GM21717 (cell line): ENCODE measurements at regions not wholly inside any gene's neighbourhood (a gene's known extent, or its start where the extent isn't known, plus 50 kb on each side); places are given as distances from the start of the nearest gene placed in this dataset.
"Not testable (repeated sequence)": the region's sequence is repeated elsewhere in the genome, so short reads cannot be mapped to it uniquely, and the experiment has no call there.

Experiments
- ATAC-seq: cut with Tn5 transposase; IDR thresholded peaks from one replicate; pipeline ENCODE4 v1.9.1; 2021; ENCODE audit warnings: mild to moderate bottlenecking, moderate library complexity; ENCODE audit not compliant: unreplicated experiment

GRCh38 chr10:57049096-57049495 lies 688.0 kb upstream of the ZWINT start:
- ATAC-seq: no peak

GRCh38 chr10:57038531-57038930 lies 677.5 kb upstream of the ZWINT start:
- no peak for ATAC-seq

DNA sequence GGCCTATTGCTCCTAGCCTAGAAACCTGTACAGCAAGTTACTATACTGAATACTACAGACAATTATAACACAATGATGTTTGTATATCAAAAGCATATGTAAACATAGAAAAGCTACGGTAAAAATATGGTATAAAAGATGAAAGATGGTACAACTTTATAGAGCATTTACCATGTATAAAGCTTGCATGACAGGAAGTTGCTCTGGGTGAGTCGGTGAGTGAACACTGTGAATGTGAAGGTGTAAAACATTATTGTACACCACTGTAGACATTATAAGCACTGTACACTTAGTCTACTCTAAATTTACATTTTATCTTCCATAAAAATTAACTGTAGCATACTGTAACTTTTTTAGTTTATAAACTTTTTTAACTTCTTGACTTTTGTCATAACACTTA lies 674.3 kb upstream of the ZWINT start:
- ATAC-seq: no peak

DNA sequence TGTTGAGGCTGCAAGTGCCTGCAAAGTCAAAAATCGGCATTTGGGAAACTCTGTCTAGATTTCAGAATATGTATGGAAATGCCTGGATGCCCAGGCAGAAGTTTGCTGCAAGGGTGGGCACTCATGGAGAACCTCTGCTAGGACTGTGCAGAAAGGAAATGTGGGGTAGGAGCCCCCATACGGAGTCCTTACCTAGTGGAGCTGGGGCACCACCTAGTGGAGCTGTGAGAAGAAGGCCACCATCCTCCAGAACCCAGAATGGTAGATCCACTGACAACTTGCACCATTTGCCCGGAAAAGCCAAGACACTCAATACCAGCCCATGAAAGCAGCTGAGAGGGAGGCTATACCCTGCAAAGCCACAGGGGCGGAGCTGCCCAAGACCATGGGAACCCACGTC lies 671.2 kb upstream of the ZWINT start:
- ATAC-seq: not testable (repeated sequence)

DNA sequence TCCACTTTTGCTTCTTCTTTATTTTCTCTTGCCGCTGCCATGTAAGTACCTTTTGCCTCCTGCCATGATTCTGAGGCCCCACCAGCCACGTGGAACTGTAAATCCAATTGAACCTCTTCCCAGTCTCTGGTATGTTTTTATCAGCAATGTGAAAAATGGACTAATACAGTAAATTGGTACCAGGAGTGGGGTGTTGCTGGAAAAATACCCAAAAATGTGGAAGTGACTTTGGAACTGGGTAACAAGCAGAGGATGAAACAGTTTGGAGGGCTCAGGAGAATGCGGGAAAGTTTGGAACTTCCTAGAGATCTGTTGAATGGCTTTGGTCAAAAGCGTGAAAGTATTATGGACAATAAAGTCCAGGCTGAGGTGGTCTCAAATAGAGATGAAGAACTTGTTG lies 670.3 kb upstream of the ZWINT start:
- ATAC-seq: no peak

- ATAC-seq: no peak
These were observed 665.2 kb upstream of the ZWINT start for GRCh38 chr10:57026307-57026706.

DNA sequence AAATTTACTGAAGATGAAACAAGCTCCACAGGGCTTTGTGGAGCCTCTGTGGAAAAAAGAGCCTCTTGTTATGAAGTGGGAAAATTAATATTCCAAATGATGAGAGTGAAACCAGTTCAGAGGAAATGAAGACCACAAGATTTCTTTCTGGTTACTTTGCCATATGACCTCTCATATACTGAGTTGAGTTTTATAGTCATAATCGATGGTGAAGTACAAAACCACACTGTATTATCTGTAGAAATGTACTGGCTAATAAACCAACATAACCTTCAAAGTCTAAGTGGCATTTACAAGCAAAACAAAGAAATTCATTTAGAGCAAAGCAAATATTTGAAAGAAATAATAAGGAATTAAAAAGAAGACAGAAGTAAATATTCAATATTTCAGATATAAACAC lies 662.6 kb upstream of the ZWINT start:
- no peak for ATAC-seq

DNA sequence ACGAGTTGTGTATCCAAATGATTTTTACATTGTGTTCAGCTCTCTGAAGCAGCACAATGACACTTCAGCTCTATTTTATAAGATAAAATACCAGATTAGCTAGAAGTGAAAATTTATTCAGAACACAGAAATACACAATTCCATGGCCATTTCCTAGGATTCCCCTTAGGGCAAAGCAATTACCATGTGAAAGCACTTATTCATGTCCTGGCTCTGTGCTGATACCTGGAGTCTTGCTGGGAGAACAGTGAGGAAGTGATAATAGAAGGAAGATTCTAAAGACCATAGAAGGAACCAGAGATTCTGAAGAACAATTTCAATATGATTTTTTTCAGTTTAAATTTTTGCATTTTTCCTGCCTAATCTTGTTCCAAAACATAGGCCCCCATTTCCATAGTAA lies 657.4 kb upstream of the ZWINT start:
- no peak for ATAC-seq

GRCh38 chr10:57017356-57018037 lies 656.4 kb upstream of the ZWINT start:
- ATAC-seq: no peak

DNA sequence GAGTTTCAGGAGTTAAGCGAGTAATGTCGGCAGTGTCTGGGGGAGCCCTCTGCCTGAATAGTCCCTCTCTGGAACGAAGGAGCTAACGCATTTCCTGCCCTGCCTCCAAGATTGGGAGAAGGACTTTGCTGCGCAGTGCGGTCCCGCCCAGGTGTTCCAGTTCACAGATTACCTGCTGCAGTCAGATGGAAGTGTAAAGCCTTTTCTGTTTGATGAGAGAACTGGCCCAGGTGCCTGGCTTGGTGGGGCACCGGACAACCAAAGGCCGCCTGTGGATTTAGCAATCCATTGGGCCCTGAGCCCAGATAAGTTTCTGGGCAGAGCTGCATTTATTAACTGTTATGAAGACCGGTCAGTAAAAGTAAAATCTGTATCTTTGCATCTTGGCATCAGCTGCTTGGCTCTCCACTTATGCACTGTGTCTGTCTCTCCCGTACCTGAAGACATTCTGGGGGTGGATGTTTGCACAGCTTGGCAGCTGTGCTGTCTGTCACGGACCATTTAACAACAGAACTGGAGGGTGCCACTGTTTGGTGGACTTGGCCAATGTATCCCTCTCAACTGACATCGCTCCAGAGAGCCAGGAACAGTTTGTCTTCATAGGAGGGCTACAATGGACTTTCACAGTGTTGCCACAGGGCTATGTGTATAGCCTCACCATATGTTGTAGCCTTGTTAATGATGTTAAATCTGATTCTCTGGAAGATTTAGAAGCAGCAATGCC lies 654.7 kb upstream of the ZWINT start:
- ATAC-seq: no peak

GRCh38 chr10:57015187-57015586 lies 654.1 kb upstream of the ZWINT start:
- ATAC-seq: no peak

- ATAC-seq: no peak
These were observed 653.7 kb upstream of the ZWINT start for GRCh38 chr10:57014758-57015157.

- ATAC-seq: no peak
These were observed 647.1 kb upstream of the ZWINT start for GRCh38 chr10:57008189-57008588.

DNA sequence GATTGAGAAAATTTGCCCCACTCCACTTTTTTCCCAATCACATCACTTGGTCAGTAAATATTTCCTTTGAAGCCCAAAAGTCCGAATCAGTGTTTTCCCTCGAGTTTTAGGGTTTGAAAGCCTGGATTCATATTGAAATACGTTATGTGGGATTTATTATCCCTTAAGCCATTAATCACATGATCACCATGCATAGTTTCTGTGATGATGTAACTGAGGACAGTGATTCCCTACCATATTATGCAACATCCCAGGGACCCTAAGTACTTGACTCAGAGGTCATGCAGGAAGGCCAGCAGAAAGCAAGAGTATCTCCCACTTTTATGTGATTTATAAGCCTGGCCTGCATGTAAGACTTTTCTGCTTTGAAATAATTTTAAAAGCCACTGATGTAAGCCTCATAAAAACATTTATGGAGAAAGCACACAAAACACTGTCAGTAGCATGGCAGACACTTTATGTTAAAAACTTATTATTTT lies 630.6 kb upstream of the ZWINT start:
- ATAC-seq: no peak

DNA sequence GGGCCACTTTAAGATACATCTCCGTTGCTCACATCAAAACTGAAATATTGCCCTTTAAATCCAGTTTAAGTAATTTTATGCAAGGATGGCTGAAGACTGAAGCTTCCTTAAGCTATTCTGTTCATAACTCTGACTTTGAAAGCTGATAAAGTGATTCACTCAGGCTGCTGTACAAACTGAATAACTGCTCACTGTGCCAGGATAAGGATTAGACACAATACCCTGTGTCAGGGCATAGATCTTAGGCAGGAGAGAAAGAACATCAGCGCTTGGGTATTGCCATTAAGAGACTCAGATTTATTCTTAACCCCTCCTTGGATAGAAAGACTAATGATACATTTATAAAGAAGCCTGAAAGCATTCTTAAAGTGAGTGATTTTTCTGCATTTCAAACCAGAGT lies 614.5 kb upstream of the ZWINT start:
- no peak for ATAC-seq

DNA sequence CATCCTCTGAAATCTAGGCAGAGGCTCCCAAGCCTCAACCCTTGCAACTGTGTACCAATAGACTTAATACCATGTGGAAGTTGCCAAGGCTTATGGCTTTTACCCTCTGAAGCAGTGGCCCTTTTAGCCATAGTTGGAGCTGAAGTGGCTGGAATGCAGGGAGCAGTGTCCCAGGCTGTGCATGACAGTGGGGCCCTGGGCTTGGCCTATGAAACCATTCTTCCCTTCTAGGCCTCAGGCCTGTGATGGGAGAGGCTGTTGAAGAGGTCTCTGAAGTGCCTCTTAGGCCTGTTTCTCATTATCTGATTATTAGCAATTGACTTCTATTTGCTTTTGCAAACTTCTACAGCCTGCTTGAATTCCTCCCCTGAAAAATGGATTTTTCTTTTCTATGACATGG lies 612.7 kb upstream of the ZWINT start:
- ATAC-seq: no peak

DNA sequence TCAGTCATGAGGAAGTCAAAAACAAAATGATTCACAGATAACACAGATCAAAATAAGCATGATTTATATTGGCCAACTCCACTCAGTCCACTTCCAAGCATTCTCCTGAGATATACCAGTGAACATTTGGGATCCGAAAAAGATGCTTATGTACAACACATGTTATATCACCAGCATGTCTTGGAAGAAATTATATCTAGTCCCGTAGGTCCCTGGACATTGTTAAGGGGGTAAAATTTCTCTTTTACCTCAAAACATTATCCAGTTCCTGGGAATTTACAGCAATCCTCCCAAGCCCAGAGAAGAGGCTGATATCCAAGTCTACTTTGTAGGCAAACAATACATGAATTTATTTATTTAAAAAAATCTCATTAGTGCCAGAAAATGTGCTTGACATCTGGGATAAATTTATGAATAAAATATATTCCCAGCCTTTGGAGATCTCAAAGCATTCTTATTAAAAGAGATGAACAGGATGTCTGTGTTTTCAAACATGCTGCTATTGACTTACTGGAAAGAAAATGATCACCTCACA lies 582.2 kb upstream of the ZWINT start:
- ATAC-seq: no peak

- ATAC-seq: no peak
These were observed 573.5 kb upstream of the ZWINT start for GRCh38 chr10:56934515-56934914.

DNA sequence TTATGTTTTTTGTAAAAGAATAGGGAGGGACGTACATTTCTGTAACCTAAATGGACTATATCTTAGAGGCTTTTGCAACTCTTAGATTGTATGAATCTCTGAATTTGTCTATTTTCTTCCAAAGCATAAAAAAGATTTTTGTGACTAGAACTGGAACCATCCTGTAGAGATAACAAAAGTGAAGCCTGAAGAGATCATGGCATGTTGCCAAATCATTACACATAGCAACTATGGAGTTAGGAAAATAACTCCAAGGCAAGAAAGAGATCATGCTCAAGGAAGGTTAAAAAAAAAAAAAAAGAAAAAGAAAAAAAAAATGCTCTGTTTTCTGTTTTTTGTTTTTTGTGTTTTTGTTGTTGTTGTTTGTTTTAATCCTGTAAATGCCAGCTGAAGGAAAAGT lies 567.7 kb upstream of the ZWINT start:
- no peak for ATAC-seq

DNA sequence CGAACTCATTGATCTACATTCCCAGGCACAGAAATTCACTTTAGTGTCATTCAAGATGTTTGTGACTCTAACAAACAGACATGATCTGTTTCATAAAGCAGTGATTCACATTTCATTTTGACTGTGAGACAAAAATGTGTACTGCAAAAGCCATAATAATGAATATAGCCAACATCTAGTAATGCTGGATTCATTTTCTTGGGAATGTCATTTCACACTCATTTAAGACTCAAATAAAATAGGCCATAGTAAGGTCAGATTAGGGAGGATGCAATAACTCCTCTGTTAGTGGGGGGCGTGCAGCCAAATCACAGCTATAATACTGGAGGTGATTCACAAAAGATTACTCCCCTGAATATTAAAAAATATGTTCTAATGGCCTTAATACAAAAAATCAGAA lies 566.6 kb upstream of the ZWINT start:
- ATAC-seq: no peak

DNA sequence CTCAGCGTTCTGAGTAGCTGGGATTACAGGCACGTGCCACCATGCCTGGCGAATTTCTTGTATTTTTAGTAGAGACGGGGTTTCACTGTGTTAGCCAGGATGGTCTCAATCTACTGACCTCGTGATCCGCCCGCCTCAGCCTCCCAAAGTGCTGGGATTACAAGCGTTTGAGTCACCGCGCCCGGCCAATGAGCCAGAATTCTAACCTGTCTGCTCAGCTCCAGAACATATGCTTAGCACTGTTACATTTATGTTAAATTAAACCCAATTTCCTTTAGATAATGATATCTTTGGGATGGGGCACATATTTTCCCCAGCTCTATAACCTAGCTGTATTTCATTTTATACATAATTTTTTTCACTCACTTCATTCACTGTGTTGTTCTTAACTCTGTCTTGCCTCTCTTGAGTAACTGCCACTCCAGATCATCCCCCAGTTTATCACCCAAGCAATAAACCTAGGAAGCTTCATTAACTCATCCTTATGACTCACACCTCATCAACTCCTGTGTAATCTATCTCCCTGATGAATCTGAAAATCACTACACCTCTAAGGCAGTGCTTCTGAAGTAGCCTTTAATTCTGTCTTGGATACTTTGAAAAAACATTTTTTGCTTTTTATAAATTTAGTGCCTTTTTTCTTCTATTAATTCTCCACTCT lies 559.7 kb upstream of the ZWINT start:
- ATAC-seq: no peak

DNA sequence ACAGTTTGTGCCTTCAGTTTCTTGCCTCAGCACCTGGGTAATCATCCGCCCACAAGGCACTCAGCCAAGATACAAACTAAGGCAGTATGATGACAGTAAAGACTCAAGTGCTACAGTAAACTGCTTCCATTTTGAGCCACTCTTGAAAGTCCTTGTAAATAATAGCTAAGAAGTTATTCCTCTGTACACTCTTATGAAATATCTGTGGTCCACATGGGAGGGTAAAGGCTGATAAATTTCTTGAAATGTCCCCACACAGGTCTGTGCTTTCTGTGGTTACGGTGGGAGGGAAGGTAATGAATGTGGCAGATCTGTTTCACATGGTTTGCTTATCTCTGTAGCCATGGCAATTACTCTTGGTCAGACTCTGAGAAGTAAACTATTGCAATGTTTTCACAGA lies 551.0 kb upstream of the ZWINT start:
- no peak for ATAC-seq
